ENCODE measurements at regions not wholly inside any gene's neighbourhood (a gene's known extent, or its start where the extent isn't known, plus 50 kb on each side); places are given as distances from the start of the nearest gene placed in this dataset.

GRCh38 chr2:225340923-225341322 lies 58.6 kb upstream of the NYAP2 start:
- DNase-seq (ENCODE audit: low read depth in 2 of 2) = no peak

- no peak for DNase-seq (ENCODE audit: low read depth in 2 of 2)
These were observed 62.3 kb upstream of the NYAP2 start for GRCh38 chr2:225337183-225337582.

GRCh38 chr2:225334514-225334913 lies 65.0 kb upstream of the NYAP2 start:
- DNase-seq (ENCODE audit: low read depth in 2 of 2) = no peak

- no peak for DNase-seq (ENCODE audit: low read depth in 2 of 2)
These were observed 71.3 kb upstream of the NYAP2 start for GRCh38 chr2:225328192-225328591.

GRCh38 chr2:225326969-225327368 lies 72.5 kb upstream of the NYAP2 start:
- no peak for DNase-seq (ENCODE audit: low read depth in 2 of 2)

- no peak for DNase-seq (ENCODE audit: low read depth in 2 of 2)
These were observed 79.6 kb upstream of the NYAP2 start for GRCh38 chr2:225319872-225320271.

GRCh38 chr2:225318440-225318839 lies 81.1 kb upstream of the NYAP2 start:
- DNase-seq (ENCODE audit: low read depth in 2 of 2) = no peak

GRCh38 chr2:225317186-225317585 lies 82.3 kb upstream of the NYAP2 start:
- no peak for DNase-seq (ENCODE audit: low read depth in 2 of 2)

- DNase-seq (ENCODE audit: low read depth in 2 of 2) = no peak
These were observed 88.8 kb upstream of the NYAP2 start for GRCh38 chr2:225310745-225311144.

- no peak for DNase-seq (ENCODE audit: low read depth in 2 of 2)
These were observed 90.0 kb upstream of the NYAP2 start for GRCh38 chr2:225309516-225309915.

- no peak for DNase-seq (ENCODE audit: low read depth in 2 of 2)
These were observed 102.6 kb upstream of the NYAP2 start for GRCh38 chr2:225296951-225297350.

GRCh38 chr2:225295102-225295501 lies 104.4 kb upstream of the NYAP2 start:
- no peak for DNase-seq (ENCODE audit: low read depth in 2 of 2)

- no peak for DNase-seq (ENCODE audit: low read depth in 2 of 2)
These were observed 105.9 kb upstream of the NYAP2 start for GRCh38 chr2:225293638-225294037.

- DNase-seq (ENCODE audit: low read depth in 2 of 2) = no peak
These were observed 108.6 kb upstream of the NYAP2 start for GRCh38 chr2:225290757-225291400.

GRCh38 chr2:225289659-225290058 lies 109.9 kb upstream of the NYAP2 start:
- no peak for DNase-seq (ENCODE audit: low read depth in 2 of 2)

- DNase-seq (ENCODE audit: low read depth in 2 of 2) = no peak
These were observed 110.5 kb upstream of the NYAP2 start for GRCh38 chr2:225288986-225289385.

GRCh38 chr2:225282858-225283710 lies 116.4 kb upstream of the NYAP2 start:
- peak in 1 of 2 donors; percentile 3 for DNase-seq (ENCODE audit: low read depth in 2 of 2)

- DNase-seq (ENCODE audit: low read depth in 2 of 2) = no peak
These were observed 123.3 kb upstream of the NYAP2 start for GRCh38 chr2:225276207-225276606.

- no peak for DNase-seq (ENCODE audit: low read depth in 2 of 2)
These were observed 124.1 kb upstream of the NYAP2 start for GRCh38 chr2:225275443-225275842.

GRCh38 chr2:225274751-225275150 lies 124.8 kb upstream of the NYAP2 start:
- no peak for DNase-seq (ENCODE audit: low read depth in 2 of 2)

GRCh38 chr2:225272173-225272572 lies 127.3 kb upstream of the NYAP2 start:
- no peak for DNase-seq (ENCODE audit: low read depth in 2 of 2)

- no peak for DNase-seq (ENCODE audit: low read depth in 2 of 2)
These were observed 128.6 kb upstream of the NYAP2 start for GRCh38 chr2:225270861-225271260.

- DNase-seq (ENCODE audit: low read depth in 2 of 2) = no peak
These were observed 129.5 kb upstream of the NYAP2 start for GRCh38 chr2:225270053-225270452.

Measured in stimulated activated CD4-positive, alpha-beta T cell treated with anti-CD3 and anti-CD28 coated beads, Interleukin-15, amount 100 ng/mL, for 48 hours (primary cell).